Peyer's patch (tissue), 4 donors: ENCODE measurements at regions not wholly inside any gene's neighbourhood (a gene's known extent, or its start where the extent isn't known, plus 50 kb on each side); places are given as distances from the start of the nearest gene placed in this dataset.

ENCODE experiments used
- DNase-seq, 3 donors: peaks; one replicate each; pipeline ENCODE4 v3.0.0-alpha.2; 2017 to 2019
- H3K27ac ChIP-seq, 4 donors: fragments of 200-600 bp; sonication (generic); one replicate each; pipeline ENCODE4 v1.5.1; 2016 to 2019
- H3K27me3 ChIP-seq, 2 donors: fragments of 200-600 bp; sonication (generic); one replicate each; pipeline ENCODE4 v1.5.1; 2019
- H3K36me3 ChIP-seq, 3 donors: fragments of 200-600 bp; sonication (generic); one replicate each; pipeline ENCODE4 v1.5.1; 2016 to 2019
- H3K4me1 ChIP-seq, 4 donors: fragments of 200-600 bp; sonication (generic); one replicate each; pipeline ENCODE4 v1.5.1; 2016 to 2019
- H3K4me3 ChIP-seq, 4 donors: fragments of 200-600 bp; sonication (generic); 1 replicate in 3 of 4; 2 replicates in 1 of 4; pipeline ENCODE4 v1.5.1; 2016 to 2019; ENCODE audit warnings: mild to moderate bottlenecking in 1 of 4
- H3K9me3 ChIP-seq, 4 donors: fragments of 200-600 bp; sonication (generic); one replicate each; pipeline ENCODE4 v1.5.1; 2016 to 2019; ENCODE audit warnings: mild to moderate bottlenecking in 1 of 4
- POLR2A ChIP-seq, 2 donors: fragments of 450-650 bp; IDR thresholded peaks; one replicate each; pipeline ENCODE4 v1.5.1; 2017; ENCODE audit warnings: antibody characterized with exemption in 2 of 2, mild to moderate bottlenecking in 2 of 2, moderate library complexity in 2 of 2
- TF ChIP-seq, protein P1 (sequence below), 6 experiments: fragments of 450-650 bp in 4 of 6; fragments of 200-600 bp in 2 of 6; sonication (generic) in 1 of 6; IDR thresholded peaks; one replicate each; pipeline ENCODE4 v1.5.1; 2017 to 2019; ENCODE audit warnings: antibody characterized with exemption in 6 of 6, mild to moderate bottlenecking in 3 of 6, moderate library complexity in 1 of 6

DNA sequence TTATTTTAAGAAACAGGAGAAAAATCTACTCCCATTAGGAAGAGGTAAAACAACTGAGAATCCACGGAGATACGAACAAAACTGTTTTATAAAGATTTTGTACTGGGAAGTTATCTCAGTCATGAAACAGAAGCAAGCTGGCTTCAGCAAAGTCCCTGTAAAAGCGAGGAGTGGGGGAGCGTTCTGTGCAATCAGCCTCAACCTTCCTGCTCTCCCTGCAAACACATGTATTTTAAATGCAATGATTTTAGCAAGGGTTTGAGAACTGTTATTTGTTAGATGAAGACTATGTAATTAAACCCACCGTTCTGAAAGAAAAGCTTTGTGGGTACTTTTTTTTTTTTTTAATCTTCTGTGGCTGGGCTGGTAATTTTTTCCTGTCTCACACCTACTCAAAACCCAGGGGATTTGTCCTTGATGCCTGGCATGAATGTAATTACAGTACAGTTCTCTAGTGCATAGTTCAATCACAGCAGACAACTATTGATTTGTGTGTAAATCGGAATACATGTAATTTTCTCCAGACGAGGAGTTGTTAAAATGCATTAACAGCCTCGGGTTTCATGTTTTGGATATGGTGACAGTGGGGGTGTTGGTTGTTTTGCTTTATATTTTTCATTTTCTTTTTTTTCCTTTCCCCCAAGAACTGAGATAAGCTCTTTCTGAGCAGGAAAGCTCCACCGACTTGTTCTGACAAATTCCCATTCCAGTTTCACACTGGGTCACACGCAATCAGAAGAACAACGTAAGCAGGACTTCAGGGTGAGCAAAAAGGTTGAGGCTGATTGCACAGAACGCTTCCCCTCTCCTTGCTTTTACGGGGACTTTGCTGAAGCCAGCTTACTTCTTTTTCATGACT, 153.6 kb downstream of the PHLDA1 start:
- Histone ChIP-seq H3K4me1 (no peaks in the 10 kb centered on the region), H3K36me3 (no peaks in the 10 kb centered on the region), H3K27ac (no peak overlapping the region), H3K4me3 (no peak overlapping the region), H3K9me3 (no peaks in the 10 kb centered on the region), H3K27me3 (no peaks in the 10 kb centered on the region)
- DNase-seq: no peak
- TF ChIP-seq, protein P1, sequence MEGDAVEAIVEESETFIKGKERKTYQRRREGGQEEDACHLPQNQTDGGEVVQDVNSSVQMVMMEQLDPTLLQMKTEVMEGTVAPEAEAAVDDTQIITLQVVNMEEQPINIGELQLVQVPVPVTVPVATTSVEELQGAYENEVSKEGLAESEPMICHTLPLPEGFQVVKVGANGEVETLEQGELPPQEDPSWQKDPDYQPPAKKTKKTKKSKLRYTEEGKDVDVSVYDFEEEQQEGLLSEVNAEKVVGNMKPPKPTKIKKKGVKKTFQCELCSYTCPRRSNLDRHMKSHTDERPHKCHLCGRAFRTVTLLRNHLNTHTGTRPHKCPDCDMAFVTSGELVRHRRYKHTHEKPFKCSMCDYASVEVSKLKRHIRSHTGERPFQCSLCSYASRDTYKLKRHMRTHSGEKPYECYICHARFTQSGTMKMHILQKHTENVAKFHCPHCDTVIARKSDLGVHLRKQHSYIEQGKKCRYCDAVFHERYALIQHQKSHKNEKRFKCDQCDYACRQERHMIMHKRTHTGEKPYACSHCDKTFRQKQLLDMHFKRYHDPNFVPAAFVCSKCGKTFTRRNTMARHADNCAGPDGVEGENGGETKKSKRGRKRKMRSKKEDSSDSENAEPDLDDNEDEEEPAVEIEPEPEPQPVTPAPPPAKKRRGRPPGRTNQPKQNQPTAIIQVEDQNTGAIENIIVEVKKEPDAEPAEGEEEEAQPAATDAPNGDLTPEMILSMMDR (IDR thresholded peaks at IDR 0.05): no peak
- no peak for TF ChIP-seq POLR2A (IDR thresholded peaks at IDR 0.05)

- no peak for DNase-seq
- H3K9me3 ChIP-seq: no peaks in the 10 kb centered on the region
- TF ChIP-seq, protein P1 (IDR thresholded peaks at IDR 0.05): no peak
- TF ChIP-seq POLR2A (IDR thresholded peaks at IDR 0.05): no peak
- no peaks in the 10 kb centered on the region for H3K36me3 ChIP-seq
- no peaks in the 10 kb centered on the region for H3K4me1 ChIP-seq
- no peaks in the 10 kb centered on the region for H3K27me3 ChIP-seq
- no peak overlapping the region for H3K27ac ChIP-seq
- no peak overlapping the region for H3K4me3 ChIP-seq
Measured at GRCh38 chr12:75876832-75877762, 154.5 kb downstream of the PHLDA1 start.

GRCh38 chr12:75874441-75874840, 157.1 kb downstream of the PHLDA1 start:
- Histone ChIP-seq H3K27ac (no peak overlapping the region), H3K9me3 (no peaks in the 10 kb centered on the region), H3K4me3 (no peak overlapping the region), H3K4me1 (no peaks in the 10 kb centered on the region), H3K36me3 (no peaks in the 10 kb centered on the region), H3K27me3 (no peaks in the 10 kb centered on the region)
- no peak for DNase-seq
- no peak for TF ChIP-seq POLR2A (IDR thresholded peaks at IDR 0.05)
- TF ChIP-seq, protein P1 (IDR thresholded peaks at IDR 0.05): no peak

- no peaks in the 10 kb centered on the region for H3K4me1 ChIP-seq
- no peaks in the 10 kb centered on the region for H3K27me3 ChIP-seq
- H3K27ac ChIP-seq: no peak overlapping the region
- H3K9me3 ChIP-seq: no peaks in the 10 kb centered on the region
- TF ChIP-seq, protein P1 (IDR thresholded peaks at IDR 0.05): no peak
- TF ChIP-seq POLR2A (IDR thresholded peaks at IDR 0.05): no peak
- no peak overlapping the region for H3K4me3 ChIP-seq
- DNase-seq: no peak
- no peaks in the 10 kb centered on the region for H3K36me3 ChIP-seq
Measured at GRCh38 chr12:75872762-75873161, 158.8 kb downstream of the PHLDA1 start.

GRCh38 chr12:75870878-75871277, 160.7 kb downstream of the PHLDA1 start:
- H3K27me3 ChIP-seq: no peaks in the 10 kb centered on the region
- TF ChIP-seq, protein P1 (IDR thresholded peaks at IDR 0.05): no peak
- TF ChIP-seq POLR2A (IDR thresholded peaks at IDR 0.05): no peak

More at GRCh38 chr12:75870878-75871277, 160.7 kb downstream of the PHLDA1 start:
- H3K27ac ChIP-seq: no peak overlapping the region
- DNase-seq: no peak
- no peaks in the 10 kb centered on the region for H3K36me3 ChIP-seq
- no peaks in the 10 kb centered on the region for H3K4me1 ChIP-seq
- no peaks in the 10 kb centered on the region for H3K9me3 ChIP-seq
- H3K4me3 ChIP-seq: no peak overlapping the region
